Endothelial cell of umbilical vein (primary cell): ENCODE measurements at regions not wholly inside any gene's neighbourhood (a gene's known extent, or its start where the extent isn't known, plus 50 kb on each side); places are given as distances from the start of the nearest gene placed in this dataset.

Source experiments
- BruUV-seq: library from RNA; stranded (reverse); fragments of 400-500 nt; replicated peaks from 2 replicates; lab custom pipeline; 2021; lab: Mats Ljungman, UMichigan
- CTCF ChIA-PET: fragments of 300-600, 350-600 bp; sonication (Branson Sonifier 250); formaldehyde crosslinking; loops from one replicate; lab custom pipeline; 2021; ENCODE audit warnings: antibody characterized with exemption, inconsistent platforms; lab: Charles Lee
- POLR2A ChIA-PET: fragments of 300-600, 350-600 bp; sonication (Branson Sonifier 250); formaldehyde crosslinking; loops from one replicate; lab custom pipeline; 2021; ENCODE audit warnings: antibody characterized with exemption, inconsistent platforms; lab: Charles Lee
- DNase-seq: peaks from one replicate; pipeline ENCODE4 v3.0.0-alpha.2; 2011; ENCODE audit warnings: low read depth, low spot score
- FAIRE-seq: peaks from 2 replicates; lab custom pipeline; 2011; peaks lifted over from hg19 to GRCh38; lab: Jason Lieb, UNC
- H2AFZ ChIP-seq: 2 replicates; pipeline ENCODE4 v1.6.0; 2012; ENCODE audit warnings: low read depth, low read length, control low read depth, inconsistent platforms
- H3K27ac ChIP-seq: 2 replicates; pipeline ENCODE4 v1.5.1; 2011; ENCODE audit warnings: low read depth, mild to moderate bottlenecking, control low read depth, low read length, moderate library complexity; ENCODE audit not compliant: insufficient read depth
- H3K27me3 ChIP-seq, 2 experiments: 2 replicates each; pipeline versions ENCODE4 v1.6.0 to v1.6.1; 2011; ENCODE audit warnings: low read length in 2 of 2, mixed read lengths in 1 of 2; ENCODE audit not compliant: control insufficient read depth in 2 of 2, insufficient read depth in 2 of 2
- H3K36me3 ChIP-seq, 2 experiments: 2 replicates in 1 of 2; 3 replicates in 1 of 2; pipeline ENCODE4 v1.5.1; 2011; ENCODE audit warnings: low read length in 2 of 2, mild to moderate bottlenecking in 1 of 2, moderate library complexity in 1 of 2; ENCODE audit not compliant: control insufficient read depth in 2 of 2, insufficient read depth in 2 of 2; ENCODE audit errors: extremely low read depth in 1 of 2
- H3K4me1 ChIP-seq: 3 replicates; pipeline ENCODE4 v1.5.1; 2011; ENCODE audit warnings: mild to moderate bottlenecking, low read length; ENCODE audit not compliant: control insufficient read depth, insufficient read depth; ENCODE audit errors: extremely low read depth
- H3K4me2 ChIP-seq: 2 replicates; pipeline ENCODE4 v1.6.1; 2011; ENCODE audit warnings: low read length, control low read depth, mixed read lengths; ENCODE audit not compliant: insufficient read depth
- H3K4me3 ChIP-seq, 3 experiments: fragments of 200-600 bp in 1 of 3; sonication (generic), shearing (Covaris generic) in 1 of 3; replicated peaks in 1 of 3; 2 replicates each; pipeline ENCODE4 v1.5.1; 2011 to 2016; ENCODE audit warnings: control low read depth in 3 of 3, low read length in 3 of 3, mild to moderate bottlenecking in 2 of 3, inconsistent platforms in 1 of 3, low read depth in 1 of 3, moderate library complexity in 1 of 3; ENCODE audit not compliant: insufficient read depth in 1 of 3
- H3K79me2 ChIP-seq: 2 replicates; pipeline ENCODE4 v1.6.0; 2012; ENCODE audit warnings: low read length, inconsistent platforms; ENCODE audit not compliant: control insufficient read depth, insufficient read depth
- H3K9ac ChIP-seq: replicated peaks from 2 replicates; pipeline ENCODE3; 2011; ENCODE audit warnings: low read length, control low read depth; ENCODE audit not compliant: insufficient read depth; ENCODE audit errors: extremely low read depth
- H3K9me1 ChIP-seq: replicated peaks from 3 replicates; pipeline ENCODE4 v1.6.0; 2011; ENCODE audit warnings: mild to moderate bottlenecking, low read length; ENCODE audit not compliant: control insufficient read depth, insufficient read depth; ENCODE audit errors: extremely low read depth
- H3K9me3 ChIP-seq: replicated peaks from 2 replicates; pipeline ENCODE4 v1.5.1; 2012; ENCODE audit warnings: low read length, inconsistent platforms; ENCODE audit not compliant: control insufficient read depth, insufficient read depth
- H4K20me1 ChIP-seq: replicated peaks from 2 replicates; pipeline ENCODE3; 2011; ENCODE audit warnings: mild to moderate bottlenecking, low read length; ENCODE audit not compliant: control insufficient read depth, insufficient read depth; ENCODE audit errors: extremely low read depth
- EZH2 ChIP-seq: IDR thresholded peaks from 2 replicates; pipeline ENCODE4 v1.6.1; 2012; ENCODE audit warnings: borderline replicate concordance, low read depth, mild to moderate bottlenecking, moderate library complexity, low read length, inconsistent platforms; ENCODE audit not compliant: severe bottlenecking
- FOS ChIP-seq: IDR thresholded peaks from 2 replicates; pipeline ENCODE4 v1.6.1; 2011; ENCODE audit warnings: mild to moderate bottlenecking, low read length, moderate library complexity, borderline replicate concordance; ENCODE audit not compliant: insufficient read depth
- JUN ChIP-seq: IDR thresholded peaks from 2 replicates; pipeline ENCODE4 v1.6.1; 2011; ENCODE audit warnings: borderline replicate concordance, low read depth; ENCODE audit not compliant: insufficient read length, insufficient read depth
- MYC ChIP-seq: IDR thresholded peaks from one replicate; pipeline ENCODE4 v1.6.1; 2011; ENCODE audit warnings: mild to moderate bottlenecking, low read depth, low read length
- POLR2A ChIP-seq: IDR thresholded peaks from 2 replicates; pipeline ENCODE4 v1.6.1; 2012; ENCODE audit warnings: low read depth, mild to moderate bottlenecking, control low read depth, low read length
- dilution Hi-C: fragments of 300-500 bp; cut with MboI; formaldehyde crosslinking; loops from one replicate; pipeline ENCODE4 v1.15.0; 2019; ENCODE audit warnings: low sequenced_read_pairs; ENCODE audit not compliant: extremely low pct_ligation_motif_present
- intact Hi-C: fragments of 100-400 bp; cut with micrococcal nuclease; formaldehyde crosslinking; loops from one replicate; pipeline ENCODE4 v1.10.0; 2022
- TF ChIP-seq, protein P1 (sequence below): IDR thresholded peaks from 2 replicates; pipeline ENCODE4 v1.6.1; 2011; ENCODE audit not compliant: insufficient read depth, insufficient read length
- TF ChIP-seq, protein P2 (sequence below), 2 donors: IDR thresholded peaks; 1 replicate in 1 of 2; 2 replicates in 1 of 2; pipeline ENCODE4 v1.5.1; 2011; ENCODE audit warnings: low read length in 2 of 2, mild to moderate bottlenecking in 2 of 2, moderate library complexity in 2 of 2, control low read depth in 1 of 2, inconsistent platforms in 1 of 2, low read depth in 1 of 2; ENCODE audit not compliant: insufficient read depth in 1 of 2; ENCODE audit errors: extremely low read depth in 1 of 2

DNA sequence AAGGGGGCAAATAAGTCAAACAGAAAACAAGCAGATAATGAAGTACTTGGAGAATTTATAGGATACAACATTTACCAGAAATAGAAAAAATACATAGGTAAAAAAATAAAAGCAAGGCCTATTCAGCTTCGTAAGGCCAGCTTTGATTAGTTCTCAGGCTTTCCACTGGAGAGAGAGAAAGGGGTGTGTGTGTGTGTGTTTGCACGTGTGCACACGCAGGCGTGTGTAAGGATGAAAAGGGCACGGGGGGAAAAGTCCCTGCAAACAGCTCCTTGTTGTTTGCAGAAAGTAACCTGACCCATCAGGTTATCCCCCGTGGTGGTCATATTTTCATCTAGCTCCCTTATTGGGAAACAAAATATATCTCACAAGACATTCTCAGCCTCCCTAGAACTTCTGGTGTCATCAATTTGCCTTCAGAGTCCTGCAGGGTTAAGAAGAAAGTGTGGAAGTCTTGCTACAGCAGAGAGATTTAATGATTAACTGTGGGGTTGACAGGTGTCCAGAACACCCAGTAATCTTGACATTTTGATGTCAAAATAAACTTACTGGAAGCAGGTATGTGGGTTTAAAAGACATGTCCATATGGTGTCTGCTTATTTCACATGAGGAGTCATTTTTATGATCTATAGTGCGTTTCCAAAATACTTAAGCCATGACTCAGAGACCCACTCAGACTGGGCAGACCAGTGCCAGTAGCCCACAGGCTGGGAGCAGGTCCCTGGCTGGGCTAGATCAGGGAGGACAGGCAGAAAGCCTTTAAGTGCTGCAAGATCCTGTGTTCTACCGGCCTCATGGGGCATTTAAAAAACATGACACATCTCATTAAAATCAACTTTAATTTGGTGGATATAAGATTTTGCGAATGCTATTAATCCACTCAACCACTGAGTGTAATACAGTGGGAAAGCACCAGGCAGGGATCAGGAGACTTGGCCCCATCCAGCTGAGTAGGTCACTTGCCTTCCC lies 487.6 kb upstream of the CAMK1G start:
- intact Hi-C loops (no loop called here), dilution Hi-C loops (no loop called here)
- H4K20me1 ChIP-seq = no peaks in the 10 kb centered on the region
- FAIRE-seq = no peak
- no peaks in the 10 kb centered on the region for H3K9me1 ChIP-seq
- no peak overlapping the region for H3K4me2 ChIP-seq
- H2AFZ ChIP-seq = no peak overlapping the region
- no peaks in the 10 kb centered on the region for H3K36me3 ChIP-seq
- H3K79me2 ChIP-seq = no peaks in the 10 kb centered on the region
- CTCF ChIA-PET = no interaction called here
- DNase-seq = no peak
- BruUV-seq = no TSS peak
- no peaks in the 10 kb centered on the region for H3K4me1 ChIP-seq
- POLR2A ChIA-PET = no interaction called here
- H3K4me3 ChIP-seq = no peak overlapping the region
- H3K27me3 ChIP-seq = no peaks in the 10 kb centered on the region
- H3K27ac ChIP-seq = no peak overlapping the region
- TF ChIP-seq JUN (no peak), MYC (no peak), POLR2A (no peak), EZH2 (no peak), FOS (no peak)
- TF ChIP-seq, protein P1, sequence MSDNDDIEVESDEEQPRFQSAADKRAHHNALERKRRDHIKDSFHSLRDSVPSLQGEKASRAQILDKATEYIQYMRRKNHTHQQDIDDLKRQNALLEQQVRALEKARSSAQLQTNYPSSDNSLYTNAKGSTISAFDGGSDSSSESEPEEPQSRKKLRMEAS = no peak
- TF ChIP-seq, protein P2, sequence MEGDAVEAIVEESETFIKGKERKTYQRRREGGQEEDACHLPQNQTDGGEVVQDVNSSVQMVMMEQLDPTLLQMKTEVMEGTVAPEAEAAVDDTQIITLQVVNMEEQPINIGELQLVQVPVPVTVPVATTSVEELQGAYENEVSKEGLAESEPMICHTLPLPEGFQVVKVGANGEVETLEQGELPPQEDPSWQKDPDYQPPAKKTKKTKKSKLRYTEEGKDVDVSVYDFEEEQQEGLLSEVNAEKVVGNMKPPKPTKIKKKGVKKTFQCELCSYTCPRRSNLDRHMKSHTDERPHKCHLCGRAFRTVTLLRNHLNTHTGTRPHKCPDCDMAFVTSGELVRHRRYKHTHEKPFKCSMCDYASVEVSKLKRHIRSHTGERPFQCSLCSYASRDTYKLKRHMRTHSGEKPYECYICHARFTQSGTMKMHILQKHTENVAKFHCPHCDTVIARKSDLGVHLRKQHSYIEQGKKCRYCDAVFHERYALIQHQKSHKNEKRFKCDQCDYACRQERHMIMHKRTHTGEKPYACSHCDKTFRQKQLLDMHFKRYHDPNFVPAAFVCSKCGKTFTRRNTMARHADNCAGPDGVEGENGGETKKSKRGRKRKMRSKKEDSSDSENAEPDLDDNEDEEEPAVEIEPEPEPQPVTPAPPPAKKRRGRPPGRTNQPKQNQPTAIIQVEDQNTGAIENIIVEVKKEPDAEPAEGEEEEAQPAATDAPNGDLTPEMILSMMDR (IDR thresholded peaks at IDR 0.05; ENCODE audit: extremely low read depth in 1 of 2, insufficient read depth in 1 of 2, low read depth in 1 of 2, low read length in 2 of 2) = no peak
- H3K9ac ChIP-seq = no peak overlapping the region
- H3K9me3 ChIP-seq = no peaks in the 10 kb centered on the region
